Colon (tissue), 2 donors: ENCODE measurements at regions not wholly inside any gene's neighbourhood (a gene's known extent, or its start where the extent isn't known, plus 50 kb on each side); places are given as distances from the start of the nearest gene placed in this dataset.

ENCODE experiments used
- FAIRE-seq: peaks from 2 replicates; lab custom pipeline; 2012; peaks lifted over from hg19 to GRCh38; lab: Jason Lieb, UNC
- donor health status: control.
- donor health status: control.

GRCh38 chrX:108833993-108834392, 97.6 kb upstream of the IRS4 start:
- FAIRE-seq: no peak

- FAIRE-seq: no peak
These were observed 75.5 kb upstream of the IRS4 start for GRCh38 chrX:108811891-108812290.

- no peak for FAIRE-seq
These were observed 58.9 kb upstream of the IRS4 start for GRCh38 chrX:108795240-108795639.
